ENCODE measurements at regions not wholly inside any gene's neighbourhood (a gene's known extent, or its start where the extent isn't known, plus 50 kb on each side); places are given as distances from the start of the nearest gene placed in this dataset.
A peak's percentile ranks its signal among the peaks of the same experiment; 100 is the strongest.

GRCh38 chr13:44304433-44304725 is 69.2 kb upstream of the SERP2 start:
- Histone ChIP-seq H3K23ac (ENCODE audit: low read length) (no peak overlapping the region), H3K36me3 (ENCODE audit: control insufficient read depth, insufficient read depth, low read length) (no peaks in the 10 kb centered on the region), H3K9ac (ENCODE audit: low read length) (no peak overlapping the region), H3K79me2 (ENCODE audit: control insufficient read depth, insufficient read depth, low read length) (no peaks in the 10 kb centered on the region), H3K27ac (ENCODE audit: low read depth, low read length) (no peak overlapping the region), H4K8ac (ENCODE audit: low read depth, low read length) (no peak overlapping the region), H2BK120ac (ENCODE audit: low read depth, low read length) (no peak overlapping the region), H3K56ac (ENCODE audit: low read length) (no peak overlapping the region), H3K4me3 (ENCODE audit: low read length) (no peak overlapping the region), H4K5ac (ENCODE audit: low read length) (no peak overlapping the region), H2BK5ac (ENCODE audit: low read length) (no peak overlapping the region), H2BK15ac (replicated peaks; ENCODE audit: low read depth) (no peak overlapping the region), H3K4me1 (ENCODE audit: control insufficient read depth, low read depth, low read length) (peaks cover 10% of the 10 kb centered on the region), H3K79me1 (ENCODE audit: low read length) (no peaks in the 10 kb centered on the region), H3K18ac (ENCODE audit: low read length) (no peak overlapping the region), H3K27me3 (ENCODE audit: insufficient read depth, low read length, poor library complexity) (no peaks in the 10 kb centered on the region), H3K4me2 (ENCODE audit: low read length) (no peak overlapping the region), H2AK5ac (ENCODE audit: low read length) (no peak overlapping the region), H3K4ac (ENCODE audit: low read depth, low read length) (no peak overlapping the region)
- no CpG with 5 or more reads among the region's 4 CpGs for WGBS (ENCODE audit: extremely low coverage, insufficient coverage, low lambda C conversion rate)
- DNase-seq, result no peak

- WGBS (ENCODE audit: extremely low coverage, insufficient coverage, low lambda C conversion rate), result no CpG with 5 or more reads among the region's 2 CpGs
- H2AK5ac ChIP-seq (ENCODE audit: low read length), result no peak overlapping the region
- H3K23ac ChIP-seq (ENCODE audit: low read length), result no peak overlapping the region
- no peak overlapping the region for H2BK15ac ChIP-seq (replicated peaks; ENCODE audit: low read depth)
- H3K27me3 ChIP-seq (ENCODE audit: insufficient read depth, low read length, poor library complexity), result no peaks in the 10 kb centered on the region
- no peak overlapping the region for H3K9ac ChIP-seq (ENCODE audit: low read length)
- H3K4me2 ChIP-seq (ENCODE audit: low read length), result no peak overlapping the region
- H3K4me3 ChIP-seq (ENCODE audit: low read length), result no peak overlapping the region
- H2BK120ac ChIP-seq (ENCODE audit: low read depth, low read length), result no peak overlapping the region
- no peaks in the 10 kb centered on the region for H3K79me1 ChIP-seq (ENCODE audit: low read length)
- no peaks in the 10 kb centered on the region for H3K36me3 ChIP-seq (ENCODE audit: control insufficient read depth, insufficient read depth, low read length)
- no peak overlapping the region for H3K56ac ChIP-seq (ENCODE audit: low read length)
- H3K4me1 ChIP-seq (ENCODE audit: control insufficient read depth, low read depth, low read length), result peaks cover 10% of the 10 kb centered on the region
- no peak overlapping the region for H3K18ac ChIP-seq (ENCODE audit: low read length)
- DNase-seq, result peak; percentile 66
- no peak overlapping the region for H3K27ac ChIP-seq (ENCODE audit: low read depth, low read length)
- H3K79me2 ChIP-seq (ENCODE audit: control insufficient read depth, insufficient read depth, low read length), result no peaks in the 10 kb centered on the region
- no peak overlapping the region for H4K8ac ChIP-seq (ENCODE audit: low read depth, low read length)
- no peak overlapping the region for H2BK5ac ChIP-seq (ENCODE audit: low read length)
- H3K4ac ChIP-seq (ENCODE audit: low read depth, low read length), result no peak overlapping the region
- H4K5ac ChIP-seq (ENCODE audit: low read length), result no peak overlapping the region
Observed at GRCh38 chr13:44305286-44305685, 68.3 kb upstream of the SERP2 start.

GRCh38 chr13:44305917-44306370 is 67.7 kb upstream of the SERP2 start:
- Histone ChIP-seq H3K56ac (ENCODE audit: low read length) (no peak overlapping the region), H3K23ac (ENCODE audit: low read length) (no peak overlapping the region), H3K4me3 (ENCODE audit: low read length) (no peak overlapping the region), H3K27me3 (ENCODE audit: insufficient read depth, low read length, poor library complexity) (no peaks in the 10 kb centered on the region), H3K79me2 (ENCODE audit: control insufficient read depth, insufficient read depth, low read length) (no peaks in the 10 kb centered on the region), H2BK15ac (replicated peaks; ENCODE audit: low read depth) (no peak overlapping the region), H4K5ac (ENCODE audit: low read length) (peak overlapping the region; percentile 33), H3K18ac (ENCODE audit: low read length) (peak overlapping the region; percentile 39), H3K79me1 (ENCODE audit: low read length) (no peaks in the 10 kb centered on the region), H3K4me2 (ENCODE audit: low read length) (peak overlapping the region; percentile 6), H3K4me1 (ENCODE audit: control insufficient read depth, low read depth, low read length) (peaks cover 10% of the 10 kb centered on the region), H2AK5ac (ENCODE audit: low read length) (no peak overlapping the region), H4K8ac (ENCODE audit: low read depth, low read length) (no peak overlapping the region), H3K9ac (ENCODE audit: low read length) (no peak overlapping the region), H3K4ac (ENCODE audit: low read depth, low read length) (no peak overlapping the region), H2BK120ac (ENCODE audit: low read depth, low read length) (no peak overlapping the region), H3K27ac (ENCODE audit: low read depth, low read length) (no peak overlapping the region), H2BK5ac (ENCODE audit: low read length) (no peak overlapping the region), H3K36me3 (ENCODE audit: control insufficient read depth, insufficient read depth, low read length) (no peaks in the 10 kb centered on the region)
- WGBS (ENCODE audit: extremely low coverage, insufficient coverage, low lambda C conversion rate), result no CpG with 5 or more reads among the region's 4 CpGs
- peak; percentile 30 for DNase-seq

- Histone ChIP-seq H3K27ac (ENCODE audit: low read depth, low read length) (no peak overlapping the region), H3K9ac (ENCODE audit: low read length) (peak overlapping the region; percentile 55), H3K4me2 (ENCODE audit: low read length) (peak overlapping the region; percentile 6), H3K4me3 (ENCODE audit: low read length) (no peak overlapping the region), H2AK5ac (ENCODE audit: low read length) (no peak overlapping the region), H2BK5ac (ENCODE audit: low read length) (no peak overlapping the region), H3K23ac (ENCODE audit: low read length) (no peak overlapping the region), H3K79me2 (ENCODE audit: control insufficient read depth, insufficient read depth, low read length) (no peaks in the 10 kb centered on the region), H3K79me1 (ENCODE audit: low read length) (no peaks in the 10 kb centered on the region), H3K18ac (ENCODE audit: low read length) (peak overlapping the region; percentile 39), H3K27me3 (ENCODE audit: insufficient read depth, low read length, poor library complexity) (no peaks in the 10 kb centered on the region), H3K4ac (ENCODE audit: low read depth, low read length) (no peak overlapping the region), H4K5ac (ENCODE audit: low read length) (peak overlapping the region; percentile 33), H3K56ac (ENCODE audit: low read length) (peak overlapping the region; percentile 80), H2BK120ac (ENCODE audit: low read depth, low read length) (no peak overlapping the region), H3K4me1 (ENCODE audit: control insufficient read depth, low read depth, low read length) (peaks cover 10% of the 10 kb centered on the region), H2BK15ac (replicated peaks; ENCODE audit: low read depth) (no peak overlapping the region), H4K8ac (ENCODE audit: low read depth, low read length) (no peak overlapping the region), H3K36me3 (ENCODE audit: control insufficient read depth, insufficient read depth, low read length) (no peaks in the 10 kb centered on the region)
- peak; percentile 76 for DNase-seq
- WGBS (ENCODE audit: extremely low coverage, insufficient coverage, low lambda C conversion rate), result no CpG with 5 or more reads among the region's 14 CpGs
Observed at GRCh38 chr13:44306371-44307192, 67.0 kb upstream of the SERP2 start.

GRCh38 chr13:44307255-44307654 is 66.4 kb upstream of the SERP2 start:
- Histone ChIP-seq H3K79me2 (ENCODE audit: control insufficient read depth, insufficient read depth, low read length) (no peaks in the 10 kb centered on the region), H2BK120ac (ENCODE audit: low read depth, low read length) (no peak overlapping the region), H3K4me3 (ENCODE audit: low read length) (no peak overlapping the region), H3K4me2 (ENCODE audit: low read length) (no peak overlapping the region), H3K4ac (ENCODE audit: low read depth, low read length) (no peak overlapping the region), H3K27me3 (ENCODE audit: insufficient read depth, low read length, poor library complexity) (no peaks in the 10 kb centered on the region), H3K79me1 (ENCODE audit: low read length) (no peaks in the 10 kb centered on the region), H3K56ac (ENCODE audit: low read length) (no peak overlapping the region), H3K4me1 (ENCODE audit: control insufficient read depth, low read depth, low read length) (peaks cover 10% of the 10 kb centered on the region), H4K5ac (ENCODE audit: low read length) (no peak overlapping the region), H2AK5ac (ENCODE audit: low read length) (no peak overlapping the region), H3K18ac (ENCODE audit: low read length) (no peak overlapping the region), H3K36me3 (ENCODE audit: control insufficient read depth, insufficient read depth, low read length) (no peaks in the 10 kb centered on the region), H2BK5ac (ENCODE audit: low read length) (no peak overlapping the region), H3K27ac (ENCODE audit: low read depth, low read length) (no peak overlapping the region), H2BK15ac (replicated peaks; ENCODE audit: low read depth) (no peak overlapping the region), H4K8ac (ENCODE audit: low read depth, low read length) (no peak overlapping the region), H3K9ac (ENCODE audit: low read length) (no peak overlapping the region), H3K23ac (ENCODE audit: low read length) (no peak overlapping the region)
- DNase-seq, result no peak
- no CpG with 5 or more reads among the region's 4 CpGs for WGBS (ENCODE audit: extremely low coverage, insufficient coverage, low lambda C conversion rate)

- H3K27me3 ChIP-seq (ENCODE audit: insufficient read depth, low read length, poor library complexity), result no peaks in the 10 kb centered on the region
- no peak overlapping the region for H3K56ac ChIP-seq (ENCODE audit: low read length)
- DNase-seq, result no peak
- no peak overlapping the region for H4K8ac ChIP-seq (ENCODE audit: low read depth, low read length)
- no peaks in the 10 kb centered on the region for H3K36me3 ChIP-seq (ENCODE audit: control insufficient read depth, insufficient read depth, low read length)
- H3K23ac ChIP-seq (ENCODE audit: low read length), result no peak overlapping the region
- no peak overlapping the region for H2AK5ac ChIP-seq (ENCODE audit: low read length)
- H2BK120ac ChIP-seq (ENCODE audit: low read depth, low read length), result no peak overlapping the region
- H3K27ac ChIP-seq (ENCODE audit: low read depth, low read length), result no peak overlapping the region
- no peak overlapping the region for H3K4me2 ChIP-seq (ENCODE audit: low read length)
- peaks cover 10% of the 10 kb centered on the region for H3K4me1 ChIP-seq (ENCODE audit: control insufficient read depth, low read depth, low read length)
- no CpG with 5 or more reads among the region's 2 CpGs for WGBS (ENCODE audit: extremely low coverage, insufficient coverage, low lambda C conversion rate)
- H3K79me2 ChIP-seq (ENCODE audit: control insufficient read depth, insufficient read depth, low read length), result no peaks in the 10 kb centered on the region
- H3K4ac ChIP-seq (ENCODE audit: low read depth, low read length), result no peak overlapping the region
- H3K79me1 ChIP-seq (ENCODE audit: low read length), result no peaks in the 10 kb centered on the region
- no peak overlapping the region for H3K18ac ChIP-seq (ENCODE audit: low read length)
- H3K9ac ChIP-seq (ENCODE audit: low read length), result no peak overlapping the region
- H4K5ac ChIP-seq (ENCODE audit: low read length), result no peak overlapping the region
- H3K4me3 ChIP-seq (ENCODE audit: low read length), result no peak overlapping the region
- H2BK15ac ChIP-seq (replicated peaks; ENCODE audit: low read depth), result no peak overlapping the region
- no peak overlapping the region for H2BK5ac ChIP-seq (ENCODE audit: low read length)
Observed at GRCh38 chr13:44307844-44308243, 65.8 kb upstream of the SERP2 start.
